ENCODE measurements at regions not wholly inside any gene's neighbourhood (a gene's known extent, or its start where the extent isn't known, plus 50 kb on each side); places are given as distances from the start of the nearest gene placed in this dataset.

DNA sequence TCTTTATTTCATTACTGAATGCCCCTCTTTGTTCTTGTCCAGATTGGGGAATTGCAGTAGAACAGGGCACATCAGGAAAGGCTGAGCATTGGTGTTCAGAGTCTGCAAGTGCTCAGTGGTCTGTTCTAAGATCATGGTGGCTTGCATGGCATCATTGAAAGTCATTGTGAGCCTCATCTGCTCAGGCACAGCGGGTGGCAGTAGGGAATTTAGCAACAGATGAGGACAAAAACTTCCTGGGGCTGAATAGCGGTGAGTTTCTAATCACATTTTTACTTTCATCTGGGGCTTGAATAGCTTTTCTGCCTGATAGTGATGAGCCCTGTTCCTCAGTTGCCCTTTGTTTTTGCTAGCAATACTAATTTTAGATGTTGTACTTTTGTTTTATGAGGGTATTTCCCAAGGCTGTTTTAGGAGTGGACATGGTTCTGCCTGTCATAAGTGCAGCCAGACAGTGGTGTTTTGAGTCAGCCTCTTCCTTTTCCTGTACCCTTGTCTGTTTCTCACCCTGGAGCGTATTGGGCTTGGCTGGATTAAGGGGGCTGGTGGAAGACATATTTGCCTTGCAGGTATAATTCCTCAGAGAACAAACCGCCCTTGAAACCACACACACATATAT lies 127.2 kb upstream of the IL12A start:
- TF ChIP-seq, protein P1, sequence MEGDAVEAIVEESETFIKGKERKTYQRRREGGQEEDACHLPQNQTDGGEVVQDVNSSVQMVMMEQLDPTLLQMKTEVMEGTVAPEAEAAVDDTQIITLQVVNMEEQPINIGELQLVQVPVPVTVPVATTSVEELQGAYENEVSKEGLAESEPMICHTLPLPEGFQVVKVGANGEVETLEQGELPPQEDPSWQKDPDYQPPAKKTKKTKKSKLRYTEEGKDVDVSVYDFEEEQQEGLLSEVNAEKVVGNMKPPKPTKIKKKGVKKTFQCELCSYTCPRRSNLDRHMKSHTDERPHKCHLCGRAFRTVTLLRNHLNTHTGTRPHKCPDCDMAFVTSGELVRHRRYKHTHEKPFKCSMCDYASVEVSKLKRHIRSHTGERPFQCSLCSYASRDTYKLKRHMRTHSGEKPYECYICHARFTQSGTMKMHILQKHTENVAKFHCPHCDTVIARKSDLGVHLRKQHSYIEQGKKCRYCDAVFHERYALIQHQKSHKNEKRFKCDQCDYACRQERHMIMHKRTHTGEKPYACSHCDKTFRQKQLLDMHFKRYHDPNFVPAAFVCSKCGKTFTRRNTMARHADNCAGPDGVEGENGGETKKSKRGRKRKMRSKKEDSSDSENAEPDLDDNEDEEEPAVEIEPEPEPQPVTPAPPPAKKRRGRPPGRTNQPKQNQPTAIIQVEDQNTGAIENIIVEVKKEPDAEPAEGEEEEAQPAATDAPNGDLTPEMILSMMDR (IDR thresholded peaks at IDR 0.05; ENCODE audit: low read depth, low read length, poor library complexity, severe bottlenecking): no peak
- no peak for TF ChIP-seq EZH2phosphoT487 (IDR thresholded peaks at IDR 0.05; ENCODE audit: borderline replicate concordance, low read length)

Data from DOHH2 (cell line).